Mucosa of descending colon (tissue), 3 donors: ENCODE measurements at regions not wholly inside any gene's neighbourhood (a gene's known extent, or its start where the extent isn't known, plus 50 kb on each side); places are given as distances from the start of the nearest gene placed in this dataset.

Experiments used
- ATAC-seq: fragments of 200-7000 bp; cut with Tn5 transposase; one replicate; pipeline ENCODE4 v1.9.1; 2020; ENCODE audit warnings: mild to moderate bottlenecking, moderate library complexity
- DNase-seq, 3 donors: peaks; one replicate each; pipeline ENCODE4 v3.0.0-alpha.2; 2020
- H3K36me3 ChIP-seq: fragments of 200-600 bp; one replicate; pipeline ENCODE4 v1.8.0; 2021; ENCODE audit warnings: low read depth, mild to moderate bottlenecking
- H3K4me1 ChIP-seq: fragments of 200-600 bp; one replicate; pipeline ENCODE4 v1.8.0; 2021; ENCODE audit warnings: low read depth, mild to moderate bottlenecking
- H3K4me3 ChIP-seq: fragments of 200-600 bp; one replicate; pipeline ENCODE4 v1.8.0; 2021; ENCODE audit warnings: mild to moderate bottlenecking
- H3K9me3 ChIP-seq: fragments of 200-600 bp; one replicate; pipeline ENCODE4 v1.8.0; 2021; ENCODE audit warnings: mild to moderate bottlenecking
- intact Hi-C, 2 donors: fragments of 100-400 bp; cut with DNase I in 1 of 2; cut with micrococcal nuclease in 1 of 2; formaldehyde crosslinking; loops; one replicate each; pipeline versions ENCODE4 v1.11.0 to v1.11.1; 2022; cut with DNase I, micrococcal nuclease
- TF ChIP-seq, protein P1 (sequence below): fragments of 200-600 bp; IDR thresholded peaks from one replicate; pipeline ENCODE4 v1.8.0; 2022; ENCODE audit warnings: antibody characterized with exemption, mild to moderate bottlenecking
- donor health status: DM: no; HTN: no; CAD: no; lungs with moderate emphysema.
- donor health status: DM: no; HTN: no; CAD: no.
- donor health status: DM: no; HTN: yes; CAD: no.

DNA sequence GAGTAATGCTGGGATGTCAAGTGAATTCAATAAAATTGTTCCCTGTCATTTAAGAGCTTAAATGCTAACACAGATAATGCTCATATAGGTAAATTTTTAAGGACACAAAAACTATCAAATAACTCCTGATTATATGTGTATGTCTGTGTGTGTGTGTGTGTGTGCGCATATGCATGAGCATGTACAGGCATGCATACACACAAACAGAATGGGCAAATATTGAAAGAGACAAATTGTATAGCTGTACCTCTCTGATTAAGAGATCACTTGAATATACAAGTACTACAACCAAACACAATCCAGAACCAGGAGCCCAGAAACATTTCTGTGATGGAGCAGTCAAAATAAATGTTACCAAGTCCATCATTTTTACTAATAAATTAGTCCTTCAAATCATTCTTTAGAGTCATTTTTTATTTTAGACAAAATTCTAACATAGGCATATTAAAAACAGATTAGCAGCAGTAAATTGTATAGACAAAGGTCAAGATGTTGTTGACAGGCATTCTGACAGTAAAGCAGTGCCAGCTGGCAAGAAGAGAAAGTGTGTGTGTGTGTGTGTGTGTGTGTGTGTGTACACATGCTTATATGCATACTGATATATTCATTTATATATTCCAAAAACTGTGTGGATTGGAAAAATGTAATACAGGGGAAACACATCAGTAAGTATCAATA is 145.3 kb downstream of the CD47 start:
- H3K4me1 ChIP-seq: no peaks in the 10 kb centered on the region
- DNase-seq (no peak), ATAC-seq (no peak)
- TF ChIP-seq, protein P1, sequence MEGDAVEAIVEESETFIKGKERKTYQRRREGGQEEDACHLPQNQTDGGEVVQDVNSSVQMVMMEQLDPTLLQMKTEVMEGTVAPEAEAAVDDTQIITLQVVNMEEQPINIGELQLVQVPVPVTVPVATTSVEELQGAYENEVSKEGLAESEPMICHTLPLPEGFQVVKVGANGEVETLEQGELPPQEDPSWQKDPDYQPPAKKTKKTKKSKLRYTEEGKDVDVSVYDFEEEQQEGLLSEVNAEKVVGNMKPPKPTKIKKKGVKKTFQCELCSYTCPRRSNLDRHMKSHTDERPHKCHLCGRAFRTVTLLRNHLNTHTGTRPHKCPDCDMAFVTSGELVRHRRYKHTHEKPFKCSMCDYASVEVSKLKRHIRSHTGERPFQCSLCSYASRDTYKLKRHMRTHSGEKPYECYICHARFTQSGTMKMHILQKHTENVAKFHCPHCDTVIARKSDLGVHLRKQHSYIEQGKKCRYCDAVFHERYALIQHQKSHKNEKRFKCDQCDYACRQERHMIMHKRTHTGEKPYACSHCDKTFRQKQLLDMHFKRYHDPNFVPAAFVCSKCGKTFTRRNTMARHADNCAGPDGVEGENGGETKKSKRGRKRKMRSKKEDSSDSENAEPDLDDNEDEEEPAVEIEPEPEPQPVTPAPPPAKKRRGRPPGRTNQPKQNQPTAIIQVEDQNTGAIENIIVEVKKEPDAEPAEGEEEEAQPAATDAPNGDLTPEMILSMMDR: no peak
- H3K9me3 ChIP-seq: no peaks in the 10 kb centered on the region
- intact Hi-C loops: no loop called here
- no peak overlapping the region for H3K4me3 ChIP-seq
- H3K36me3 ChIP-seq: no peaks in the 10 kb centered on the region

DNA sequence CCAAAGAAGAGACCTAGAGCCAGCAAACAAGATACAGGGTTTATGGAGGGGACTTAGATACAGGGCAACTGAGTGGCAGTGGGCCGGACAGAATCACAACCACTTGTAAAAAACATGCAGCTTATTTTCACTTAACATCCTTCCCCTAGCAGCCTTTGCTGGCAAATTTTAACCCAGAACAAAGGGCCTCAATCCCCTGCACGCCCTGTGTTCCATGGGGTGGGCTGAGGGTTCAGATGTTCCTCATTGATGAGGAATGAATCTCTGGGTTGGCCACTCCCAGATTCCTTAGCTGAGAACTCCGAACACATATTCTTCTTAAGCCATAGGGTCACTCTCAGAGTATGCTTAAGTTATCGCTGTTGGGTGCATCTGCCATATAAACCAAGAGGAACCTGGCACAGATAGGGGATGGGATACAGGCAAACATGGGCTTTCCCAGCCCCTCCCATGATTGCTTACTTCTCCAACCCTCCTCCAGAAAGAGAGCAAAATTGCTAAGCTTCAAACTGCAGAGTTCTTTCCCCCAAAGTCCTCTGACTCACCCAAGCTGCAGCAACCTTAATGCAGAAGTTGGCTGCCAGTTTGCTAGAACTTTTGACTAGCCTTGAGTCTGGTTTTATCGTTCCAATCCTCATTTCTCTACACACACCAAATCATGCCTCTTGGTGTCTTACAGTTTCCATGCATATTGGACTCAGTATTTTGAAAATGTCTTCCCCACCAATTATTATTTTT is 146.9 kb downstream of the CD47 start:
- TF ChIP-seq, protein P1: no peak
- DNase-seq: no peak
- Histone ChIP-seq H3K36me3 (no peaks in the 10 kb centered on the region), H3K4me1 (no peaks in the 10 kb centered on the region), H3K4me3 (no peak overlapping the region), H3K9me3 (no peaks in the 10 kb centered on the region)
- intact Hi-C loops: no loop called here
- ATAC-seq: no peak

DNA sequence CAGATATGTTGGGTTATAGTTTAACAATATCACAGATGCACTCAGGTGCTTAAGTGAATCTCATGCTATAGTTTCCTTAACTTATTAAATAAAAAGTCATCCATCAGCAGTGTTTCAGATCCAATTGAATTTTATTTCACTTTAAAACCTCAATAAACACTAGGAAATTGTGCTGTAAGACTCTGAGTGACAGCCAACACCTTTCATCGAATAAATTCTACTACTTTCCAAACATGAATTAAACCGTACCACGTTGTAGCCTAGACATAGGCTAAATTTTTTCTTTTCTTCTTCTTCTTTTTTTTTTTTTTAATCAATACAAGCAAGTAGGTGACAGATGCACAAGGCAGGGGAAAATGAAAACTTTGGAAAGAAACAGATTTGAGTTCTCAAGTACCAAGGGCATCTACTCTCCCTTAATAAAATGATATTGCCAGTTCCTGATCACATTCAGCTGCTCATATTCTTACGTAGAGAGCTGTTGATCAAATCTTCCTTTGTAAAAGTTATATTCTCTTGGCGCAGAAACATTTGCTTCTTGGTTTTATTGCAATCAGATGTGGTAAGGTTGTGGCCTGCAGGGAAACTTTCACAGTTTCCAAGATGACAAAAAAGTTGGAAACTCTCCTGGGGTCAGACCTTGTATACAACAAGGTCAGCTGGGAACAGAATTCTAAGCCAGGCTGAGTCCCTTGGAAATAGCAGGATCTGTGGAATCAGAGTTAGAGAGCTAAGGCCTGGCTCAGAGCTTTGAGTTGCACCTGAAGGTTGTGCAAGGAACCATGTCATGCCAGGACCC is 147.7 kb downstream of the CD47 start:
- Histone ChIP-seq H3K4me1 (no peaks in the 10 kb centered on the region), H3K36me3 (no peaks in the 10 kb centered on the region), H3K9me3 (no peaks in the 10 kb centered on the region), H3K4me3 (no peak overlapping the region)
- no peak for ATAC-seq
- TF ChIP-seq, protein P1: no peak
- intact Hi-C loops: no loop called here
- no peak for DNase-seq

DNA sequence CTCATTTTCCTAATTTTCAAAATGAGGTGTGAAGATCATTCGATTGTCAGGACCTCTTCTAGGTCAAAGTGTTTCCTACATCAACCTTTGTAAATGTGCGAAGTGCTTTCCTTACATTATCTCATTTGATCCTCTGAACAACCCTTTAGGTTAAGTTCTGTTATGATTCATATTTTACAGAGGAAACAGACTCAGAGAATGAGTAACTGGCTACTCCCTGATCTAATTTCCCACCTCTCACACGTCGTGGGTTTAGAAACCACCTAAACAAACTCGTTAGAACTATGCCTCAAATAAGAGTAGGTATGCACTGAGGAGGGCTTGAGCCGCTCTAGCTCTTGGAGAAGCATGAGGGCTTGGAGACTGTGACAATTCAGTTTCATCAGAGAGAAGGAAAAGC is 148.6 kb downstream of the CD47 start:
- no peaks in the 10 kb centered on the region for H3K4me1 ChIP-seq
- no peak for ATAC-seq
- TF ChIP-seq, protein P1: no peak
- no peaks in the 10 kb centered on the region for H3K36me3 ChIP-seq
- H3K4me3 ChIP-seq: no peak overlapping the region
- intact Hi-C loops: no loop called here
- H3K9me3 ChIP-seq: no peaks in the 10 kb centered on the region
- DNase-seq: no peak

DNA sequence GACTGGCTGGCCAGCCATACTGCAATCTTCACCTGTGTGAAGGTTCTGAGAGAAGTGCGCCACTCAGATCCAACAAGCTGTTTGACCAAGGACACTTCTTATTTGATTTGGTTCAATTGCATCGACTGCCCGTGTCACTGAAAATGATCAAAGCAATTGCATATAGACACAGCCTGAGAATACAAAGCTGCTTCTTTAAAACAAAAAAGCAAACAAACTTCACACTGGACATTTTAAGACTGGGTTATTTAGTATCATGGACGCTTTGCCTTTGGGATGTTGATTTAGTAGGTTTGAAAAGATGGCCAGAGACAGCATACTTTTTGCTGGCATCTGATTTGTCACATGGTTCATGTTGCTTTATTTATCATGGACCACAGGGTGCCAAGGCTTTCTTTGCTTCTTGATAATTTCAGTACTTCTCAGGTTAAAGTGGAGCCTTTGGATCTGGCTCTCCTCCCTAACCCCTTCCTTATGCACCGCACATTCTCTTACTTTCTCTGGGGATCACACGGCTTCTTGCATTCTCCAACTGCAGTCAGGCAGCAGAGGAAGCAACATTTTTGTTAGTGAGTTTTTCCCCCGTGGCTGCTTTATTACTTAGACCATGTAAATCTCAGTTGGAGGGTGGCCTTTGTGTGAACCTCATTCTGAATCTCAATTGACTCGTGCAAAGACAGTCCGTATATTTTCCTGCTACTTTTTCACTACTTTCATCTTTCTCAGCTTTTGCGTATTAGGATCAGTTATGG is 151.0 kb downstream of the CD47 start:
- DNase-seq (no peak), ATAC-seq (no peak)
- no peaks in the 10 kb centered on the region for H3K36me3 ChIP-seq
- no peak overlapping the region for H3K4me3 ChIP-seq
- TF ChIP-seq, protein P1: no peak
- no peaks in the 10 kb centered on the region for H3K9me3 ChIP-seq
- intact Hi-C loops: no loop called here
- no peaks in the 10 kb centered on the region for H3K4me1 ChIP-seq
